PC-9 (cell line): ENCODE measurements at regions not wholly inside any gene's neighbourhood (a gene's known extent, or its start where the extent isn't known, plus 50 kb on each side); places are given as distances from the start of the nearest gene placed in this dataset.

ENCODE experiments used
- CTCF ChIP-seq: fragments of 200-600 bp; sonication (generic); conservative IDR thresholded peaks from 2 replicates; pipeline ENCODE4 v1.6.1; 2017; ENCODE audit warnings: mixed run types, antibody characterized with exemption, mild to moderate bottlenecking, moderate library complexity
- EZH2 ChIP-seq: fragments of 200-600 bp; sonication (generic); IDR thresholded peaks from 2 replicates; pipeline ENCODE4 v1.8.0; 2017; ENCODE audit warnings: antibody characterized with exemption, low read depth

- TF ChIP-seq CTCF (no peak), EZH2 (no peak)
These were observed 49.8 kb upstream of the ARL8B start for GRCh38 chr3:5072100-5072816.
